ENCODE measurements at regions not wholly inside any gene's neighbourhood (a gene's known extent, or its start where the extent isn't known, plus 50 kb on each side); places are given as distances from the start of the nearest gene placed in this dataset.

- DNase-seq (ENCODE audit: low spot score): no peak
- no peak overlapping the region for H3K27ac Mint-ChIP-seq (ENCODE audit: unreplicated experiment)
- no peak overlapping the region for H3K4me3 Mint-ChIP-seq (ENCODE audit: unreplicated experiment)
- TF ChIP-seq, protein P1, sequence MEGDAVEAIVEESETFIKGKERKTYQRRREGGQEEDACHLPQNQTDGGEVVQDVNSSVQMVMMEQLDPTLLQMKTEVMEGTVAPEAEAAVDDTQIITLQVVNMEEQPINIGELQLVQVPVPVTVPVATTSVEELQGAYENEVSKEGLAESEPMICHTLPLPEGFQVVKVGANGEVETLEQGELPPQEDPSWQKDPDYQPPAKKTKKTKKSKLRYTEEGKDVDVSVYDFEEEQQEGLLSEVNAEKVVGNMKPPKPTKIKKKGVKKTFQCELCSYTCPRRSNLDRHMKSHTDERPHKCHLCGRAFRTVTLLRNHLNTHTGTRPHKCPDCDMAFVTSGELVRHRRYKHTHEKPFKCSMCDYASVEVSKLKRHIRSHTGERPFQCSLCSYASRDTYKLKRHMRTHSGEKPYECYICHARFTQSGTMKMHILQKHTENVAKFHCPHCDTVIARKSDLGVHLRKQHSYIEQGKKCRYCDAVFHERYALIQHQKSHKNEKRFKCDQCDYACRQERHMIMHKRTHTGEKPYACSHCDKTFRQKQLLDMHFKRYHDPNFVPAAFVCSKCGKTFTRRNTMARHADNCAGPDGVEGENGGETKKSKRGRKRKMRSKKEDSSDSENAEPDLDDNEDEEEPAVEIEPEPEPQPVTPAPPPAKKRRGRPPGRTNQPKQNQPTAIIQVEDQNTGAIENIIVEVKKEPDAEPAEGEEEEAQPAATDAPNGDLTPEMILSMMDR (IDR thresholded peaks at IDR 0.05): no peak
- H3K27me3 Mint-ChIP-seq (ENCODE audit: low read depth): no peaks in the 10 kb centered on the region
- peaks cover 1% of the 10 kb centered on the region for H3K36me3 Mint-ChIP-seq (ENCODE audit: low read depth)
- peaks cover 1% of the 10 kb centered on the region for H3K4me1 Mint-ChIP-seq (ENCODE audit: low read depth)
- peaks cover 5% of the 10 kb centered on the region for H3K9me3 Mint-ChIP-seq (ENCODE audit: low read depth)
Measured at GRCh38 chr10:20508921-20509320, 388.2 kb downstream of the NEBL start.

DNA sequence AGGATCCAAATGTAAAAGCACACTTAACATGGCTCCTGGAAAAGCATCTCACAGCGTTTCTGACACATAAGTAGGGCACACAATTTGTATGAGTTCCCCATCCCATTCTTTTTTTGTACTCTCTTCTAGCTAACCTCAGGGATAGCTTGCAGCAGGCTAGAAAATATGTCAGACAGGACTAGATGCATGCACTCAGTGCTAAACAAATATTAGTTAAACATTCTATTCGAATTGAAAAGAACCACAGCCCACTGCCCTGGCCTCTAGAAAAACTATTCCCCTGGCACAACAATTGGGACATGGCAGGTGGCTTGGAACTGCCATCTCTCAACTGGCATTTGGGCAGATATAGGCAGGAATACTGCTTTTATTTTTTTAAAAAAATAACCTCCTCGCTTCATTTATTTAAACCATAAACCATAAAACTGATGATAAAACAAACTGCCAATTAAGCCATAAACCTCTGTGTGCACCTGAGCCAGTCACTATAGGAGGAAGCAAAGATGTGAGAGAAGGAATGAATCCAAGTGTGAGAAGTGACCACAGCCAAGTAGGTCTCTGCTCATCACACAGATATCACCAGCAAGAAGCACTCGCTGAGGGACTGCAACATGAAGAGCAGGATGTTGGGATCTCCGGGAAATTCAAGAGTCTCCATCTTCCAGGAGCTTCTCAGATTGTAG is 394.1 kb downstream of the NEBL start:
- Mint-ChIP-seq H3K9me3 (ENCODE audit: low read depth) (peaks cover 14% of the 10 kb centered on the region), H3K27ac (ENCODE audit: unreplicated experiment) (no peak overlapping the region), H3K4me1 (ENCODE audit: low read depth) (peaks cover 3% of the 10 kb centered on the region), H3K36me3 (ENCODE audit: low read depth) (peaks cover 2% of the 10 kb centered on the region), H3K27me3 (ENCODE audit: low read depth) (peaks cover 2% of the 10 kb centered on the region), H3K4me3 (ENCODE audit: unreplicated experiment) (no peak overlapping the region)
- TF ChIP-seq, protein P1 (IDR thresholded peaks at IDR 0.05): no peak
- no peak for DNase-seq (ENCODE audit: low spot score)

DNA sequence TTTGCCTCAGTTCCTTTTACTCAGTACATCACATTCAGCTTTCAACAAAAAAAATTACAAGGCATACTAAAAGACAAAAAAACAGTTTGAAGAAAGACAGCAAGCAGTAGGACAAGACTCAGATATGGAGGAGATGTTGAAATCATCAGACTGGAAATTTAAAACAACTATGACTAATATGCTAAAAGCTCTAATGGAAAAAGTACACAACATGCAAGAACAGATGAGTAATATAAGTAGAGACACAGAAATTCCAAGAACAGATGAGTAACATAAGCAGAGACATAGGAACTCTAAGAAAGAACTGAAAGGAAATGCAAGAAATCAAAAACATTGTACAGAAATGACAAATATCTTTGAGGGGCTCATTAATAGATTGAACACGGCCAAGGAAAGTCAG is 402.6 kb downstream of the NEBL start:
- DNase-seq (ENCODE audit: low spot score): no peak
- Mint-ChIP-seq H3K27ac (ENCODE audit: unreplicated experiment) (peak overlapping the region; percentile 78), H3K4me3 (ENCODE audit: unreplicated experiment) (no peak overlapping the region), H3K4me1 (ENCODE audit: low read depth) (no peaks in the 10 kb centered on the region), H3K36me3 (ENCODE audit: low read depth) (peaks cover 6% of the 10 kb centered on the region), H3K9me3 (ENCODE audit: low read depth) (peaks cover 37% of the 10 kb centered on the region), H3K27me3 (ENCODE audit: low read depth) (no peaks in the 10 kb centered on the region)
- TF ChIP-seq, protein P1 (IDR thresholded peaks at IDR 0.05): no peak

DNA sequence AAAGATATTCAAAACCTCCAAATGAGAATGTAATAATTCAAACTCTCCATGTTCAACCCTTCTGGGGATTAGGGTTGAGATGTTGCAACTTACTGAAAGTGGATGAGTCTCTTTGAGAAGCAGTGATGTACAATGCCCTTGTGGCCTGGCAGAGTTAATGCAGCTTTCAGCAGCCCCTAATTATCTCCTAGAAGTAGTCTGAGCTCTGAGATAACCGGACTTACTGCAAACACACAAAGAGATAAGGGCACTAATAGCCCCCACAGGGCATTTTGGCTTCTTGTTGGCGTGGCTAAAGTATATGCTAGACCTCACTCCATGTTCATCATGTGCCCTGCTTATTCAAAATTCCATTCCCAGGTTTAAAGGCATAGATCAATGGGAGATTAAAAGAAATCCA is 404.7 kb downstream of the NEBL start:
- no peak for DNase-seq (ENCODE audit: low spot score)
- H3K27ac Mint-ChIP-seq (ENCODE audit: unreplicated experiment): no peak overlapping the region

DNA sequence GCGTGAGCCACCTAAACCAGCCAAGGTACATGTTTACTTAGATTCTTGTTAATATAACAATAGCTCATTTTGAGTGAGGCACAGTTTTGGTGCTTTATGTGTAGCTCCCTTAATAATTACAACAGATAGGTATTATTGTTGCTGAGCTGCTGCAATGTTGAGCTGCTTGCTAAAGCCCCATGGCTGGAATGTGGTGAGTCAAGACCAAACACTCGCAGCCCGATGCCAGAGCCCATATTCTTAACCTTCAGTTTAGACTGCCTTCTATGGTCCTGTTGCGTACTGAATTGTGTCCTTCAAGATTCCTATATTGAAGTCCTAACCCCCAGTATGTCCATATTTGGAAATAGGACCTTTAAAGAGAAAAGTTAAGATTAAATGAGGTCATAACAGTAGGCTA is 407.1 kb downstream of the NEBL start:
- Mint-ChIP-seq H3K27ac (ENCODE audit: unreplicated experiment) (no peak overlapping the region), H3K27me3 (ENCODE audit: low read depth) (no peaks in the 10 kb centered on the region), H3K36me3 (ENCODE audit: low read depth) (peaks cover 5% of the 10 kb centered on the region), H3K9me3 (ENCODE audit: low read depth) (peaks cover 18% of the 10 kb centered on the region), H3K4me3 (ENCODE audit: unreplicated experiment) (no peak overlapping the region), H3K4me1 (ENCODE audit: low read depth) (no peaks in the 10 kb centered on the region)
- no peak for DNase-seq (ENCODE audit: low spot score)
- TF ChIP-seq, protein P1 (IDR thresholded peaks at IDR 0.05): no peak

More for the DNA sequence above, 404.7 kb downstream of the NEBL start:
- H3K9me3 Mint-ChIP-seq (ENCODE audit: low read depth): peaks cover 27% of the 10 kb centered on the region
- no peaks in the 10 kb centered on the region for H3K4me1 Mint-ChIP-seq (ENCODE audit: low read depth)
- peaks cover 6% of the 10 kb centered on the region for H3K36me3 Mint-ChIP-seq (ENCODE audit: low read depth)
- H3K27me3 Mint-ChIP-seq (ENCODE audit: low read depth): no peaks in the 10 kb centered on the region
- TF ChIP-seq, protein P1 (IDR thresholded peaks at IDR 0.05): peak; percentile 28
- no peak overlapping the region for H3K4me3 Mint-ChIP-seq (ENCODE audit: unreplicated experiment)
